Small intestine (tissue), 7 donors: ENCODE measurements at regions not wholly inside any gene's neighbourhood (a gene's known extent, or its start where the extent isn't known, plus 50 kb on each side); places are given as distances from the start of the nearest gene placed in this dataset.

Experiments
- DNase-seq, 2 donors: peaks; one replicate each; pipeline versions ENCODE4 v3.0.0 to v3.0.0-alpha.2; 2013
- FAIRE-seq: peaks from 2 replicates; lab custom pipeline; 2012; peaks lifted over from hg19 to GRCh38; lab: Jason Lieb, UNC
- H3K27ac ChIP-seq, 3 donors: one replicate each; pipeline ENCODE4 v1.5.1; 2013; ENCODE audit warnings: low read length in 2 of 3, mild to moderate bottlenecking in 2 of 3, control low read depth in 1 of 3, inconsistent platforms in 1 of 3, low read depth in 1 of 3, moderate library complexity in 1 of 3
- H3K27me3 ChIP-seq, 3 donors: one replicate each; pipeline ENCODE4 v1.6.1; 2013; ENCODE audit warnings: low read length in 3 of 3, inconsistent platforms in 1 of 3; ENCODE audit not compliant: control insufficient read depth in 3 of 3, insufficient read depth in 3 of 3
- H3K36me3 ChIP-seq, 3 donors: one replicate each; pipeline ENCODE4 v1.6.1; 2013; ENCODE audit warnings: low read length in 3 of 3, inconsistent platforms in 1 of 3, low read depth in 1 of 3, mild to moderate bottlenecking in 1 of 3, moderate library complexity in 1 of 3; ENCODE audit not compliant: control insufficient read depth in 3 of 3, insufficient read depth in 2 of 3
- H3K4me1 ChIP-seq, 3 donors: one replicate each; pipeline ENCODE4 v1.6.1; 2013; ENCODE audit warnings: low read length in 2 of 3, inconsistent platforms in 1 of 3, low read depth in 1 of 3, mild to moderate bottlenecking in 1 of 3, moderate library complexity in 1 of 3; ENCODE audit not compliant: control insufficient read depth in 3 of 3, insufficient read depth in 2 of 3
- H3K4me3 ChIP-seq, 3 donors: one replicate each; pipeline ENCODE4 v1.5.1; 2013; ENCODE audit warnings: low read length in 3 of 3, control low read depth in 1 of 3, inconsistent platforms in 1 of 3, low read depth in 1 of 3, mild to moderate bottlenecking in 1 of 3, moderate library complexity in 1 of 3
- H3K9me3 ChIP-seq, 2 donors: one replicate each; pipeline ENCODE4 v1.6.1; 2013; ENCODE audit warnings: low read depth in 1 of 2, low read length in 1 of 2; ENCODE audit not compliant: control insufficient read depth in 2 of 2, insufficient read depth in 1 of 2
- WGBS, 3 donors: extraction: QIAGEN DNeasy Blood & Tissue Kit; methylation state at CpG; one replicate each; pipeline ENCODE4 v1.1.7; 2013; 5-methylcytosine and 5-hydroxymethylcytosine counted together
- donor health status: healthy with polysubstance abuse.
- donor health status: control.
- donor health status: control.
- donor health status: Bipolar disorder and iron deficiency.
- donor health status: healthy.

DNA sequence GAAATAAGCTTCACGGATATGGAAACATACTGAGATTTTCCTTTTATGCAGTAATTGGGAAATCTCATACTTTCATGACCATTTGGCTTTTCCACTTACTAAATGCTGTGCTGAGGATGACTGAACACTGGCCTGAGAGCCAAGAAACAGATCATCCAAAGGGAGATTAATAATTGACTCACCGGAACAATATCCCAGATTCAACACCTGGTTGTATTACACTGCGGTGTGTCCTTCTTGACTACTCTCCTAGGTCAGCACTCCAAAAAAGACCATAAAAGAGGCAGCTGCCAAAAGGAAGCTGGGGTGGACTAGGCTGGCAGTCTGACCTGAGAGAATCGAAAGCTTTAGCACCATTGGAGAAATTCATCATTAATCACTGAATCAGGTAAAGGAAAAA lies 469.1 kb downstream of the CBLN2 start:
- DNase-seq = no peak
- Histone ChIP-seq H3K36me3 (no peaks in the 10 kb centered on the region), H3K9me3 (peaks cover 0 to 3% of the 10 kb centered on the region in 2 donors), H3K4me3 (no peak overlapping the region), H3K4me1 (no peaks in the 10 kb centered on the region), H3K27ac (no peak overlapping the region), H3K27me3 (no peaks in the 10 kb centered on the region)
- 40 to 81% (median 66%) methylated on average over 4 of the region's 4 CpGs for whole genome bisulfite sequencing, 3 donors
- no peak for FAIRE-seq

DNA sequence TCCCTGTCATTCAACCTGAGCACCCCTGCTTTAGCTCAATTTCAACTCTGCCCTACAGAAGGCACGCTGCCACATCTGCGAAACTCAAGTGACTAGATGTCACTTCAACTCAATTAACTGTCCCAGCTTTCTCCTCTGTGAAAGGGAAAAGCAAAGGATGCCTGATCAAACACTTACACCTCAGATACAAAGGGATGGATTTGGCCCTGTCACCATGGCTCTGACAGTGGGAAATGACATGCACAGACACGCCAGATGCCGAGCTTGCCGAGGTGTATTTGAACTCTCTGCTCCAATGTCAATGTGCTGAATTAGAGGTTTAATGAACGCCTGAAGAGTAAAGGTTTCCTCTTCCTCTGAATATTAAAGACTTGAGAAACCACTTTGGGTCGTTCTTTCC lies 481.1 kb downstream of the CBLN2 start:
- FAIRE-seq (no peak), DNase-seq (no peak)
- 72 to 80% (median 73%) methylated on average over 7 of the region's 7 CpGs for WGBS, 3 donors
- no peak overlapping the region for H3K4me3 ChIP-seq
- H3K27ac ChIP-seq = no peak overlapping the region
- no peaks in the 10 kb centered on the region for H3K36me3 ChIP-seq
- H3K9me3 ChIP-seq = no peaks in the 10 kb centered on the region
- H3K27me3 ChIP-seq = no peaks in the 10 kb centered on the region
- no peaks in the 10 kb centered on the region for H3K4me1 ChIP-seq

DNA sequence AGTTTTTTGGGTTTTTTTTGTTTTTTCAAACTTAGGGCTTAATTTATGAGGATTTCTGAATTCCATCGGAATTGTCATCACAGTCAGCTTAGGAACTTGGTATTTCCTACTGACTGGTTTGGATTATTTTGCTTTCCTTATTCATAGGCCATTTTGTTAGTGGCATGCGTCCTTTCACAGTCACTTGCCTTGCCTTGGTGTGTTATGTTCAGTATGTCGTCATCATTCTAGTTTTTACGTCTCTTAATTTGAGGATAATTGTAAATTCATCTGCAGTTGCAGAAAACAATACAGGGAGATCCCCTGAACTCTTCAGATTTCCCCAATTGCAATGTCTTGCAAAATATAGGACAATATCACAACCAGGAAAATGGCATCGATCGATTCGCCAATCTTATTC lies 485.3 kb downstream of the CBLN2 start:
- no peak overlapping the region for H3K4me3 ChIP-seq
- no peak for FAIRE-seq
- no peaks in the 10 kb centered on the region for H3K36me3 ChIP-seq
- DNase-seq = no peak
- H3K27me3 ChIP-seq = no peaks in the 10 kb centered on the region
- WGBS, 3 donors = 88 to 93% (median 89%) methylated on average over 7 of the region's 7 CpGs
- no peaks in the 10 kb centered on the region for H3K4me1 ChIP-seq
- no peak overlapping the region for H3K27ac ChIP-seq
- no peaks in the 10 kb centered on the region for H3K9me3 ChIP-seq

- no peaks in the 10 kb centered on the region for H3K27me3 ChIP-seq
- H3K4me3 ChIP-seq = no peak overlapping the region
- DNase-seq (no peak), FAIRE-seq (no peak)
- no peaks in the 10 kb centered on the region for H3K9me3 ChIP-seq
- no peaks in the 10 kb centered on the region for H3K4me1 ChIP-seq
- H3K36me3 ChIP-seq = no peaks in the 10 kb centered on the region
- H3K27ac ChIP-seq = no peak overlapping the region
Observed at GRCh38 chr18:72056171-72056570, 488.0 kb downstream of the CBLN2 start.

DNA sequence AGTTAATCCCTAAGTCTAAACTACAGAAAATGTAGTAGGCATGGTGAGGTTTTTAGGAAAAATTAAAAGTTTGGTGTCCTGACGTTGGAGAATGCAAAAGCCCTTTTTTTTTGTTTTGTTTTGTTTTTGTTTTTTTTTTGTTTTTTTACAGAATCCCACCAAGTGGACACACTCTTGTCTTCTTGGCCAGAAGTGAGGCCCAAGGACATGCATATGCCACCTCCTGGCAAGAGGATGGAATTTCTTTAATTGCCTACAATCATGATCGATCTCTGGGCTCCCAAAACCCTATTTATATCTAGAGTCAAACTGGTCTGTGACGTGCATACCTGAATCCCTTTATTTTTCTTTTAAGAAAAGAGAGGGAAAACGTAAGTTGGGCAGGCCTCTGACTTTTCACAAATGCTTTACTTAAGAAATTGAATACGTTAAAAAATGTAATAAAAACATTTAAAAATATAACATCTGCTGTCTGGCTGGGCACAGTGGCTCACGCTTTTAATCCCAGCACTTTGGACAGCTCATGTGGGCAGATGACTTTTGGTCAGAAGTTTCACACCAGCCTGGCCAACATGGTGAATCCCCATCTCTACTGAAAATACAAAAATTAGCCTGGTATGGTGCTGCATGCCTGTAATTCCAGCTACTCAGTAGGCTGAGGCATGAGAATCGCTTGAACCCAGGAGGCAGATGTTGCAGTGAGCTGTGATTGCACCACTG lies 502.7 kb downstream of the CBLN2 start:
- Histone ChIP-seq H3K27ac (no peak overlapping the region), H3K4me1 (no peaks in the 10 kb centered on the region), H3K4me3 (no peak overlapping the region), H3K27me3 (no peaks in the 10 kb centered on the region), H3K36me3 (no peaks in the 10 kb centered on the region), H3K9me3 (no peaks in the 10 kb centered on the region)
- FAIRE-seq = no peak
- no peak for DNase-seq
- WGBS, 3 donors = 57 to 71% (median 60%) methylated on average over 7 of the region's 7 CpGs

GRCh38 chr18:72013427-72013850 lies 530.7 kb downstream of the CBLN2 start:
- H3K4me1 ChIP-seq = no peaks in the 10 kb centered on the region
- 63 to 69% (median 64%) methylated on average over 4 of the region's 4 CpGs for WGBS, 3 donors
- H3K36me3 ChIP-seq = no peaks in the 10 kb centered on the region
- H3K27ac ChIP-seq = no peak overlapping the region
- H3K4me3 ChIP-seq = no peak overlapping the region
- DNase-seq = no peak
- H3K9me3 ChIP-seq = no peaks in the 10 kb centered on the region
- no peaks in the 10 kb centered on the region for H3K27me3 ChIP-seq
- no peak for FAIRE-seq

- H3K4me3 ChIP-seq = no peak overlapping the region
- no peak overlapping the region for H3K27ac ChIP-seq
- H3K4me1 ChIP-seq = no peaks in the 10 kb centered on the region
- H3K9me3 ChIP-seq = no peaks in the 10 kb centered on the region
- no peaks in the 10 kb centered on the region for H3K27me3 ChIP-seq
- DNase-seq = peak in 1 of 2 donors; percentile 11
- no peak for FAIRE-seq
- no peaks in the 10 kb centered on the region for H3K36me3 ChIP-seq
- 22 to 42% (median 29%) methylated on average over 4 of the region's 4 CpGs for WGBS, 3 donors
Observed at GRCh38 chr18:71998547-71999097, 545.5 kb downstream of the CBLN2 start.

DNA sequence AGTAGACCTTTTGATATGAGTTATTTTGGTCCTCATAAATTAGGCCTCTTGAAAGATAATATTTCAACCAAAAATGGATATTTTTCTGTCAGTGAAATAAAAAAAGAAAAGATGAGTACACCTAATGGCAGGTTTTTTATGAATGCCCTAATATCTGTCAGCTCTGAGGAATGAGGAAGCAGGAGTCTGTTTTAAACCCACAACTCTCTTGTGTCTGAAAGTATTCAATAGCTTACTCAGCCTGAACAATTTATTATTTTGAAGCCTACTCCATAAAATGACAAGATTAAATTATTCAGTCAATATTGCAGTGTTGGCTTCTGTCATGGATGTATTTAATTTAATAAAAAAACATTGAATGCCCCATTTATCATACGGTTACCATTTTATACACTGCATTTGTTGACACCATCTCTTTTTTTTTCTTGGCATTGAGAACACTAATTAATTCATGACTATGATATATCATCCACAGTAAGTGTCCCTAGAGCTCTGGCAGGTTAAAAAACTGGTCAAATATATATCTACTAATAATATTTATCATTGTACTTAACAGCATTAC lies 548.2 kb downstream of the CBLN2 start:
- FAIRE-seq (no peak), DNase-seq (no peak)
- H3K27me3 ChIP-seq = no peaks in the 10 kb centered on the region
- H3K36me3 ChIP-seq = no peaks in the 10 kb centered on the region
- no peaks in the 10 kb centered on the region for H3K9me3 ChIP-seq
- 79 to 86% (median 82%) methylated on average over 1 of the region's 1 CpG for WGBS, 3 donors
- no peak overlapping the region for H3K27ac ChIP-seq
- H3K4me3 ChIP-seq = no peak overlapping the region
- no peaks in the 10 kb centered on the region for H3K4me1 ChIP-seq
